HFFc6 (cell line): ENCODE measurements at regions not wholly inside any gene's neighbourhood (a gene's known extent, or its start where the extent isn't known, plus 50 kb on each side); places are given as distances from the start of the nearest gene placed in this dataset.

Experiments
- DNase-seq: peaks from one replicate; pipeline ENCODE4 v3.0.0-alpha.2; 2018
- H3K27ac Mint-ChIP-seq: 2 replicates; pipeline ENCODE4 v1.8.0; 2020; ENCODE audit warnings: mild to moderate bottlenecking, mixed read lengths
- H3K27me3 Mint-ChIP-seq: 2 replicates; pipeline ENCODE4 v1.8.0; 2021; ENCODE audit warnings: mild to moderate bottlenecking, moderate library complexity, mixed read lengths; ENCODE audit not compliant: insufficient read depth
- H3K36me3 Mint-ChIP-seq: 2 replicates; pipeline ENCODE4 v1.8.0; 2021; ENCODE audit warnings: low read depth, mixed read lengths
- H3K4me1 Mint-ChIP-seq: 2 replicates; pipeline ENCODE4 v1.8.0; 2020; ENCODE audit warnings: low read depth, mixed read lengths
- H3K4me3 Mint-ChIP-seq: 2 replicates; pipeline ENCODE4 v1.8.0; 2020; ENCODE audit warnings: mild to moderate bottlenecking, moderate library complexity, mixed read lengths
- H3K9me3 Mint-ChIP-seq: 2 replicates; pipeline ENCODE4 v1.8.0; 2020; ENCODE audit warnings: mild to moderate bottlenecking, mixed read lengths
- CTCF ChIP-seq: fragments of 200-600 bp; sonication (generic); IDR thresholded peaks from 2 replicates; pipeline ENCODE4 v1.5.0; 2021; ENCODE audit warnings: antibody characterized with exemption, mild to moderate bottlenecking

GRCh38 chr7:87671-88070, 104.7 kb upstream of the FAM20C start:
- Mint-ChIP-seq H3K4me1 (peaks cover 31% of the 10 kb centered on the region), H3K27ac (no peak overlapping the region), H3K27me3 (peaks cover 6% of the 10 kb centered on the region), H3K36me3 (no peaks in the 10 kb centered on the region), H3K4me3 (no peak overlapping the region), H3K9me3 (no peaks in the 10 kb centered on the region)
- no peak for TF ChIP-seq CTCF
- no peak for DNase-seq

- peaks cover 31% of the 10 kb centered on the region for H3K4me1 Mint-ChIP-seq
These were observed 104.1 kb upstream of the FAM20C start for GRCh38 chr7:88095-88926.

GRCh38 chr7:88927-89231, 103.5 kb upstream of the FAM20C start:
- no peaks in the 10 kb centered on the region for H3K36me3 Mint-ChIP-seq
- peak overlapping the region; percentile 86 for H3K27ac Mint-ChIP-seq
- peak overlapping the region; percentile 54 for H3K4me3 Mint-ChIP-seq

More at GRCh38 chr7:88095-88926, 104.1 kb upstream of the FAM20C start:
- Mint-ChIP-seq H3K36me3 (no peaks in the 10 kb centered on the region), H3K27ac (peak overlapping the region; percentile 86), H3K4me3 (no peak overlapping the region), H3K27me3 (no peaks in the 10 kb centered on the region), H3K9me3 (no peaks in the 10 kb centered on the region)
- no peak for DNase-seq
- no peak; the same call in 1 of the 2 replicates for TF ChIP-seq CTCF

GRCh38 chr7:89232-90019, 102.9 kb upstream of the FAM20C start:
- Mint-ChIP-seq H3K27ac (peak overlapping the region; percentile 86), H3K27me3 (no peaks in the 10 kb centered on the region), H3K9me3 (no peaks in the 10 kb centered on the region), H3K4me3 (peak overlapping the region; percentile 54), H3K36me3 (no peaks in the 10 kb centered on the region), H3K4me1 (peaks cover 31% of the 10 kb centered on the region)
- DNase-seq, result peak; percentile 82
- TF ChIP-seq CTCF, result no peak

More at GRCh38 chr7:88927-89231, 103.5 kb upstream of the FAM20C start:
- TF ChIP-seq CTCF, result no peak
- Mint-ChIP-seq H3K9me3 (no peaks in the 10 kb centered on the region), H3K27me3 (no peaks in the 10 kb centered on the region), H3K4me1 (peaks cover 31% of the 10 kb centered on the region)
- no peak for DNase-seq

GRCh38 chr7:90111-91063, 102.0 kb upstream of the FAM20C start:
- peak; percentile 15 for DNase-seq
- Mint-ChIP-seq H3K27me3 (no peaks in the 10 kb centered on the region), H3K4me1 (peaks cover 31% of the 10 kb centered on the region), H3K9me3 (no peaks in the 10 kb centered on the region), H3K27ac (peak overlapping the region; percentile 86), H3K4me3 (peak overlapping the region; percentile 33), H3K36me3 (no peaks in the 10 kb centered on the region)
- TF ChIP-seq CTCF, result no peak
